ENCODE measurements at regions not wholly inside any gene's neighbourhood (a gene's known extent, or its start where the extent isn't known, plus 50 kb on each side); places are given as distances from the start of the nearest gene placed in this dataset.

DNA sequence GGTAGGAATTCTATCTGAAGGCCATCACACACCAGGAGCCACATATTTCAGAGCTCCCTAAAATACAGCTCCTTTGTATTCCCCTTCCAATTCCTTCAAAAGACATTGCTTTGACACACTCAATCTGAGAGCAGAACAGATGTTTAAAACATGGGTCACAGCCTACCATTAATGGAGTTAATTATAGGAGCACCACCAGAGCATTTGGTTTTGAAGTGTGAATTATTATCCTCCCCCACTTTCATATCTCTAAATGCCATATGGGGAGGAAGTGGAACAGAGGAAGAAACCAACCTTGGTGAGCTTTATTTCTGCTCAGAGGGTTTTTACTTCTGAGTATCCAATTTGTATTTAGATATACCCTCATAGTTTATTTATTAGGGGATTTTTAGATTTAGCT, 50.7 kb upstream of the TNFRSF21 start:
- peak in 1 of 3 experiments; percentile 49 for DNase-seq

- DNase-seq, result no peak
Measured at GRCh38 chr6:47362857-47363461, 53.3 kb upstream of the TNFRSF21 start.

DNA sequence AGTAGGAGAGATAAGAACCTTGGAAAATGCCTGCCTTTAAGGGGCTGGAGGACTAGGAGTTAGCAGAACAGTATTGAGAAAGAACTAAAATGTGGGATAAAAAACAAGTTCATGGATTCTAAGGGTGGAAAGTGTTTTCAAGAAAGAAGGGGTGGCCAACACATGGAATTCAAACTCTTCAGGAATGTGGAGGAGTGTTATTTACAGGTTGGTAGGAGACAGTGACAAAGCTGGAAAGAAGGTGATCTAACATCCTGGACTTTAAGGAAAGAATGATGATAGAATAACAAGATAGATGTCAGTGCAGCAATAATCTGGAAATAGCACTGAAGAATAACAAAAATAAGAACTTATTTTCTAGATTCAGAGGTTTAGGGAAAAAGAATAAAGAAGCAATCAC, 54.0 kb upstream of the TNFRSF21 start:
- no peak for DNase-seq

DNA sequence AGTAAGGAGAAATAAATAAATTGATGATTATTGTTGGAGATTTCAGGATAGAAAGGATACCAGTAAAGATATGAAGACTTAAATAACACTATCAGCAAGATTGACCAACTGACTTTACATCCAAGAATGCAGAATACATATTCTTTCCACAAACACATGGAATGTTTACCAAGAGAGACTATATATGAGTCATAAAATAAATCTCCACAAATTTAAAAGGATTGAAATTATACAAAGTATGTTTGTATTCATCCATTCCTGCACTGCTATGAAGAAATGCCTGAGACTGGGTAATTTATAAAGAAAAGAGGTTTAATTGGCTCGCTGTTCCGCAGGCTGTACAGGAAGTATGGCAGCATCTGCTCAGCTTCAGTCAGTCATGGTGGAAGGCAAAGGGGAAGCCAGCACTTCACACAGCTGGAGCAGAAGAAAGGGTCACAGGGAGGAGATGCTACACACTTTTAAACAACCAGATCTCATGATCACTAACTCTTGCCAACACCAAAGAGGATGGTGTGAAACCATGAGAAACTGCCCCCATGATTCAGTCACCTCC, 56.7 kb upstream of the TNFRSF21 start:
- no peak for DNase-seq

- no peak for DNase-seq
Measured at GRCh38 chr6:47371139-47371869, 61.6 kb upstream of the TNFRSF21 start.

DNA sequence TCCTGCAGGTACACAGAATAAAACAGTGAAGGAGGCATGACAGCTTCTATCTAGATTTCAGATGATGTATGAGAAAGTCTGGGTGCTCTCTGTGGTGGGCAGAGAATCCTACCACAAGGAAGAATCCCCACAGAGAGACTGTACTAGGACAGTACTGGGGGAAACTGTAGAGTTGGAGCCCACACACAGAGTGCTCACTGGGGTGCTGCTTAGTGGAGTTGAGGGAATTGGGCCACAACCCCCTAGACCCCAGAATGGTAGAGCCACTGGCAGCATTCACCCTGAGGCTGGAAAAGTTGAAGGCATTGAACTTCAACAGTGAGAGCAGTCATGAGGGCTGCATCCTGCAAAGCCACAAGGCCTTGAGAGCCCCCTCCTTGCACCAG, 62.2 kb upstream of the TNFRSF21 start:
- no peak for DNase-seq

DNA sequence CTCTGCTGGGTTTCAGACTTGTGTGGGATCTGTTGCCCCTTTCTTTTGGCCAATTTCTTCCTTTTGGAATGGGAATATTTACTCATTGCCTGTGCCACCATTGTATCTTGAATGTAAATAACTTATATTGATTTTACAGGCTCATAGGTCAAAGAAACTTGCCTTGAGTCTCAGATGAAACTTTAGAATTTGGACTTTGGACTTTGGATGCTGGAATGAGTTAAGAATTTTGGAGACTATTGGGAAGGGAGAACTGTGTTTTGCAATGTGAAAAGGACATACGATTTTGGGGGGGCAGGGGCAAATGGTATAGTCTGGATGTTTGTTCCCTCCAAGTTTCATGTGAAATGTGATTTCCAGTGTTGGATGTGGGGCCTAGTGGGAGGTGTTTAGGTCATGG, 62.6 kb upstream of the TNFRSF21 start:
- DNase-seq, result no peak

GRCh38 chr6:47375426-47375825, 65.7 kb upstream of the TNFRSF21 start:
- no peak for DNase-seq

GRCh38 chr6:47376930-47377329, 67.2 kb upstream of the TNFRSF21 start:
- no peak for DNase-seq

GRCh38 chr6:47377971-47378370, 68.3 kb upstream of the TNFRSF21 start:
- DNase-seq, result no peak

GRCh38 chr6:47379328-47379727, 69.6 kb upstream of the TNFRSF21 start:
- DNase-seq, result no peak

DNA sequence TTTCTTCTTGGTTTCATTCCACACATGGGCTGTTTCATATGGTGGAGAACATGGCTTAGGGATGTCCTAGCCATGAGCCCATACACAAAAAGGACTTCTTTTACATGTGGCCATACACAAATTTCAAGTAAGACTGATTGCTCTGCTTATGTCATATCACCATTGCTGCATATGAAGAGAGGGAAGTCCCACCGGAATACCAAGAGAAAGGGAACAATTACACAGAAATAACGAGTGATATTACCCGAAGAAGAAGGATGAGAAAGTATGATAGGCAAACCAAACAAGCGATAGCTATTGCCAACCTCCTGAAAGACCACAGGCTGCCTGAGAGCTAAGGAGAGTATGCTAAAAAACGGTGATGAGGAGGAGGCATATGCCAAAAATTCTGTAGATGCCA, 70.5 kb upstream of the TNFRSF21 start:
- DNase-seq, result no peak

- no peak for DNase-seq
Measured at GRCh38 chr6:47381036-47381435, 71.3 kb upstream of the TNFRSF21 start.

DNA sequence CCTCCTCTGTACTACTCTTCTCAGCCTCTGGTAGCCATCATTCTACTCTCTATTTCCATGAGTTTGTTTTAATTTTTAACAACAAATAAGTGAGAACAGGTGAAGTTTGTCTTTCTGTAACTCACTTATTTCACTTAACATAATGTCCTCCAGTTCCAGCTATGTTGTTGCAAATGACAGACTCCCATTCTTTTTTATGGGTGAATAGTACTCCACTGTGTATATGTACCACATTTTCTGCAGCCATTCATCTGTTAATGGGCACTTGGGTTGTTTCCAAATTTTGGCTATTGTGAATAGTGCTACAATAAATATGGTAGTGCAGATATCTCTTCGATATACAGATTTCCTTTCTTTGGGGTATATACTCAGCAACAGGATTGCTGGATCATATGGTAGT, 73.7 kb upstream of the TNFRSF21 start:
- no peak for DNase-seq

DNA sequence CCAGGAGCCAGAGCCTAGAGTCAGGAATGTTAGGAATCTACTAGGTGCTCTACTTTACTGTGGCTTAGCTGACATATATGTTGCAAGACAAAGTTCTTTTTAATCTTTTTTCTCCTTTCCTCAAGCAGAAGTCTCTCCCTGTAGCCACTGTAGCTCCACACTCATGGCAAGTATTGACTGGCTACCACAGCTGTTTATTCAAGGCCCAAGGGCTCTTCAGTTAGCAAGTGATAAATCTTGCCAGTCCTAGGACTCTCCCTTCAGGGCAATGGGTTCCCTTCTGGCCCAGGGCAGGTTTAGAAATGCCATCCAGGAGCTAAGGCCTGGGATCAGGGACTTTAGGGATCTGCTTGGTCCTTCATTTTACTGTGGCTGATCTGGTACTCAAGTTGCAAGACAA, 82.0 kb upstream of the TNFRSF21 start:
- no peak for DNase-seq

GRCh38 chr6:47392251-47392650, 82.5 kb upstream of the TNFRSF21 start:
- DNase-seq, result no peak

- DNase-seq, result no peak
Measured at GRCh38 chr6:47396401-47397069, 81.1 kb upstream of the CD2AP start.

- DNase-seq, result no peak
Measured at GRCh38 chr6:47400581-47400980, 77.0 kb upstream of the CD2AP start.

- no peak for DNase-seq
Measured at GRCh38 chr6:47402081-47402480, 75.5 kb upstream of the CD2AP start.

- no peak for DNase-seq
Measured at GRCh38 chr6:47403056-47403455, 74.5 kb upstream of the CD2AP start.

DNA sequence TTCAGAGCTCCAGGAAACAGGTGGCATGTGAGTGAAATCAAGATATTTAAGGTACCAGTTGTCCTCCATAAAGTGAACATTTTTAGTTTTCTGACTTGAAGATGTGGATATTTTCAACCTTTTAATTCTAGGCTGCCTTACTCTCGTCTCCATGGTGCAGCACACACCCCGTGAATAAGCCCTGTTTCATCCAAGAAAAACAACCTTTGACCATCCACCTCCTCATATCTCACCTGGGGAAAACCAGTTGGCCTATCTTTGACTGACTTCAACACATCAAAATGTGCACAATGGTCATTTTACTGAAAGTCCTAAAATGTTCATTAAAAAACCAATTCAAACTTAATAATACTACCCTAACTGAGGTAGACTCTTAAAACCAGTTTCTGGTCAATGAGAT, 73.8 kb upstream of the CD2AP start:
- no peak for DNase-seq

DNA sequence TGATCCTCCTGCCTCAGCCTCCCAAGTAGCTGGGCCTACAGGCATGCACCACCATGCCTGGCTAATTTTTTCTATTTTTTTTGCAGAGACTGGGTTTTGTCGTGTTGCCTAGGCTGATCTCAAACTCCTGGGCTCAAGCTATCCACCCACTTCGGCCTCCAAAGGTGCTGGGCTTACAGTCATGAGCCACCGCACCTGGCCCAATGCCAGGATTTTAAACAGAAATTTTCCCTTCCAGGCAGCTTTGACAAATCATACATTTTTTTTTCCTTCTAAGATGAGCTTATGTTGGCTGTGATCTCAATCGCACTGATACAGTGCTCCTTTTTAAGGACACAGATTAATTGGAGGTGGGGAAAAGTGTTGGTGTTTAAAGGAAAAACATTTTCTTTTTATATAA, 73.2 kb upstream of the CD2AP start:
- DNase-seq, result no peak

DNA sequence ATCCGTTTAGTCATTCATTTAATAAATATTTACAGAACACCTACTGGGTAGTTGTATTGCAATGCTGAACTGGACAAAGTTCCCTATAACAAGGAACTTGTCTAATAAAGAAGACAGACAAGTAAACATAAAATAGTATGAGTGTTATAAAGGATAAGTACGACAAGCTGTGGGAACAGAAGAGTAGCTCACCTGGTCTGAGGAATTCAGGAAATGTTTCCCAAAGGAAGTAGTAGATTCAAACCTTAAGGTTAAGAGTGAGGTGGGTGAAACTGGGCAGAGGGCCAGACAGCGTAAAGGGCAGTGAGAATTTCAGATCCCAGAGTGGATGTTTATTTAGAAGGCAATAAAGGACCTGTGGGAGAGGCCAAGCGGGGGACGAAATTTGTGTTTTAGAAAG, 72.3 kb upstream of the CD2AP start:
- peak in 1 of 3 experiments; percentile 6 for DNase-seq
